ENCODE measurements at regions not wholly inside any gene's neighbourhood (a gene's known extent, or its start where the extent isn't known, plus 50 kb on each side); places are given as distances from the start of the nearest gene placed in this dataset.
"Not testable (repeated sequence)": the region's sequence is repeated elsewhere in the genome, so short reads cannot be mapped to it uniquely, and the experiment has no call there.

DNA sequence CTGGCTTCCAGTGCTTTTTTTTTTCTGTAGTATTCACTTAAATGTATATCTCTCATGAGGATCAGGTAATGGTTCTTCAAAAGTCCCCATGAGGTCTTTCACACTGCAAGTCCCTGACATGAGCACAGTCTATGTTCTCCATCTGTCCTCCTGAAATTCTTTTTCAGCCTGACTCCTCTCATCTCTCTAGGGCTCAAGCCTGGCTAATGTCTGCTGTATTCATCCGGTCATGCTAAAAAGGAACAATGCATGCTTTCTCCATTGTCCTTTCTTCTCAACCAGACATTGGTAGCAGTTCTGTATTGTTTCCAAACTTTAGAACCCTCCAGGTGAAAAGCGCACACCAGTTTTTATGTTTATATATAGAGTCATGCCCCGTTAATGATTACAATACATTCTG lies 368.3 kb upstream of the OLFM3 start:
- DNase-seq, result no peak

- no peak for DNase-seq
Observed at GRCh38 chr1:102336602-102337001, 339.9 kb upstream of the OLFM3 start.

DNA sequence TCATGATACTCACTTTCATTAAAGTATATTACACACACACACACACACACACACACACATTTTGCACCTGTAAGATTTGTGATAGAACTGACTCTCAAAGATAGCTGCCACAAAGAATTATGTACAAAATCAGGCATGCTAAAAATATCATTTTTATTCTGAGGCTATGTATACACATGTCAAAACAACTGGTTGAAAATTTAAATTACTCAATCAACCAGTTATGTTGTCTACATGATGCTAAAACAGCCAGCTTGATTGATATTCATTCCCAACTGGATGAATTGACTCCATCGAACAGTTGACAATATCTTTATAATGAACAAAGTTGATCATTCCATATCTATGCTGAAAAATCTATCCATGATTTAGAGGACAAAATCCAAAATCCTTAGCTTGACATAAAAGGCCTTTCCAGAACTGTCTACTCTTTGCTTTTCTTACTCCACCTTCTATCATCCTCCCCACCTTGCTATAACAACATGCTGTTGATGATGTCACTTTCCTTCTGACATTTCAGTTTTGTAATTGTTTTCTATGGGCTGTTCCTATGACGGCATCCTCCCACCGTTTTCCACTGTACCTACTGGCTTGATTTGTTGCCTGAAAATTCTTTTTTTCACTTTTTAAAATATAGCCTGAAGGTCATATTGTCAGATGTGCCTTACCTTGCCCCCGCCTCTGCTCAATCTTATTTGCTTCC lies 321.5 kb upstream of the OLFM3 start:
- no peak for DNase-seq

GRCh38 chr1:102315096-102315495 lies 318.4 kb upstream of the OLFM3 start:
- no peak for DNase-seq

DNA sequence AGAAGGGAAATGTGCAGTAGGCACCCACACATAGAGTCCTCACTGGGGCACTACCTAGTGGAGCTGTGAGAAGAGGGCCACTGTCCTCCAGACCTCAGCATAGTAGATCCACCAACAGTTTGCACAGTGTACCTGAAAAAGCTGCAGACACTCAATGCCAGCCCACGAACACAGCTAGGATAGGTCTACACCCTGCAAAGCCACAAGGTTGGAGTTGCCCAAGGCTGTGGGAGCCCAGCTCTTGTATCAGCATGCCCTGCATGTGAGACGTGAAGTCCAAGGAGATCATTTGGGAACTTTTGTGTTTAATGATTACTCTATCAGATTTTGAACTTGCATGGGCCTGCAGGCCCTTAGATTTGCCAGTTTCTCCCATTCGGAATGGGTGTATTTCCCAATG lies 299.4 kb upstream of the OLFM3 start:
- DNase-seq, result no peak

DNA sequence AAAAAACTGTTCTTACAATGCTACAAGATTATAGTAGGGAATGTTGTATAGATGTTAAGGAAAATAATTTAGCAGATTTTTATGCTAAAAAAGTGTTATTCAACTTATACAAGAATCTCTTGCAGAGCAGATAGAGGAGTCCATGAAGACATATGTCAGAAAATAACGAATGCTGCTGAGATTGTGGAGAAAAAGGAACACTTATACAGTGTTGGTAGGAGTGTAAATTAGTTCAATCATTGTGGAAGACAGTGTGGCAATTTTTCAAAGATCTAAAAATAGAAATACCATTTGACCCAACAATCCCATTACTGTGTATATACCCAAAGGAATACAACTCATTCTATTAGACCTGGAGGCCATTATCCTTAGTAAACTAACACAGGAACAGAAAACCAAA lies 286.2 kb upstream of the OLFM3 start:
- DNase-seq, result no peak

GRCh38 chr1:102262994-102263393 lies 266.3 kb upstream of the OLFM3 start:
- no peak for DNase-seq

GRCh38 chr1:102252731-102253505 lies 256.2 kb upstream of the OLFM3 start:
- no peak for DNase-seq

GRCh38 chr1:102241431-102242338 lies 245.0 kb upstream of the OLFM3 start:
- no peak for DNase-seq

DNA sequence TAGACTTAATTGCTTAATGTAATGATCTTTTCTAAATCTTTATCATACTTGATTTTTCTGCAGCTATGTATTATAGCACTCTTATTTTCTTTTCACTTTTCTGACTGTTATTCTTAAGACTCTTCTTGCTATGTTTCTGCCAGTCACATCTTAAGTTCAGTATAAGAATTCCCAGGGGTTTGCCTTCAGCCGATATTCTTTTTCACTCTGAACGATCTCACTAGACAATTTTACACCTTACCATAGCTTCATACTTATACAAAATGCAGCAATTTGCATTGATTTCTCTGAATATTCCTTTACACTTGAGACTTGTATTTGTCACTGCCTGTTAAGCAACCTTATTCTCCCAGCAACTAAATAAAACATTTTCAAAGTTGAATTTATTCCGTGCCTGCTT lies 242.5 kb upstream of the OLFM3 start:
- DNase-seq, result no peak

- no peak for DNase-seq
Observed at GRCh38 chr1:102234753-102235359, 238.1 kb upstream of the OLFM3 start.

GRCh38 chr1:102219463-102219862 lies 222.7 kb upstream of the OLFM3 start:
- no peak for DNase-seq

DNA sequence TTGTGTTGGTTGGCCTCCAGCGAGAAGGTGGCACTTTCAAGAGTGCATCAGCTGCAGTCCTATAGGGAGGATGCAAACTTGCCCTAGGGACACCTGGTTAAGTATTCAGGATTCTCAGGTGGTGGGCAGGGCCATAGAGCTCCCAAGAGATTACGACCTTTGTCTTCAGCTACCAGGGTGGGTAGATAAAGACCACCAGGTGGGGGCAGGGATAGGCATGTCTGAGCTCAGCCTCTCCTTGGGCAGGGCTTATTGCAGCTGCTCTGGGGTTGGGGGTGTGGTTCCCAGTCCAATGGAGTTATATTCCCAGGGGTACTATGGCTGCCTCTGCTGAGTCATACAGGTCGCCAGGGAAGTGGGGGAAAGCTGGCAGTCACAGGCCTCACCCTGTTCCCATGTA lies 214.2 kb upstream of the OLFM3 start:
- not testable (repeated sequence) for DNase-seq

DNA sequence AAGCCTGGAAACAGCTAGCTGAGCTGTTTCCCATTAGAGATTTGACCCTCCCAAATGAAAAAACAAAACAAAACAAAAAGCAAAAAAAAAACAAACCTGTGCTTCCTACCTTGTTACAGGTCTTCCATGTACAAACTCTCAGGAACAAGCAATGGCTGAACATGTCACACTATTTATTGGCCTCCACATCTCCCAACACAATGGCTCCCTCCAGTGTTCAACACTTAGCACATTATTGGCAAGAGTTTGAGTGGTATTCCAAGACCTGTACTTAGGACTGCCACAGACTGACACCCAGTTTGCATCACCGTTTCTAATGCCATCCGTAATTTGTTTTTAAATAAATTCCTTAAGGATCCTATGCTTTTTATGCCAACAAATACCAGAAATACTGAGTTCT lies 195.0 kb upstream of the OLFM3 start:
- DNase-seq, result peak; percentile 70

GRCh38 chr1:102190429-102190828 lies 193.7 kb upstream of the OLFM3 start:
- no peak for DNase-seq

DNA sequence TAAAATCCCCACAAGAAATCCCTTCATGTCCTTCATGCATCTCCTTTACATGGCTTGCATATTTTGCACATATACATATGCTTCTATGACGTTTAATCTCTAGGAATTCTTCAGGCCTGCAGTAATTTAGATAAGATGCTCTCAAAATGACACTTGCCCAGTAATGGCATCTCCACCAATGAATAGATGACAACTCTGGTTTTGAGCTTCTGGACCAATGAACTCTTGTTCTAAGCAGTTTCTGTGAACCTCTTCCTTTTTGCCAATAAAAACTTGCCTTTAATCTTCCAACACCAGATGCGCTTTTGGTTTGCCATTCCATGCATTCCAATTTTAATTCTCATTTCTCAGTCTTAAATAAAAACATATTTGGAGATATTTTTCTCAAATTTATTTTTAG lies 189.8 kb upstream of the OLFM3 start:
- DNase-seq, result no peak

- DNase-seq, result no peak
Observed at GRCh38 chr1:102185260-102185659, 188.5 kb upstream of the OLFM3 start.

GRCh38 chr1:102184477-102184876 lies 187.8 kb upstream of the OLFM3 start:
- no peak for DNase-seq

GRCh38 chr1:102183711-102184110 lies 187.0 kb upstream of the OLFM3 start:
- no peak for DNase-seq

- DNase-seq, result no peak
Observed at GRCh38 chr1:102182603-102183260, 186.0 kb upstream of the OLFM3 start.

DNA sequence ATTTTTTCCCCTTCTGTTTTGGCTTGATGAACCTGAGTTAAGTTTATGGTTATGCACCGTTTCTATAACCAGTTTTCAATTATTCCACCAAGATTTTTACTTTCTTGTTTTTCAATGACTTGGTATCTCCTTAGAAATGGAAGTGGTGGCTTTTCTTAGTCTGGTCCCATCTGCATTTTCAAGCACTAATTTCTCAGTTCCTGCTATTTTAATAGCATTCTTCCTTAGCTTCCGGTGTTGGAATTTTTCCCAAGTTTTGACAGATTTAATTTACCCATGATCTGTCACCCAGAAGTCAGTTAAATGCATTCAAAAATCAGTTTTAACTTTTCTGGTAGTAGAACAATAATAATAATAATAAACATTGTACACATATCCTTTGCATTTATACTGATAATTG lies 184.6 kb upstream of the OLFM3 start:
- no peak for DNase-seq

DNA sequence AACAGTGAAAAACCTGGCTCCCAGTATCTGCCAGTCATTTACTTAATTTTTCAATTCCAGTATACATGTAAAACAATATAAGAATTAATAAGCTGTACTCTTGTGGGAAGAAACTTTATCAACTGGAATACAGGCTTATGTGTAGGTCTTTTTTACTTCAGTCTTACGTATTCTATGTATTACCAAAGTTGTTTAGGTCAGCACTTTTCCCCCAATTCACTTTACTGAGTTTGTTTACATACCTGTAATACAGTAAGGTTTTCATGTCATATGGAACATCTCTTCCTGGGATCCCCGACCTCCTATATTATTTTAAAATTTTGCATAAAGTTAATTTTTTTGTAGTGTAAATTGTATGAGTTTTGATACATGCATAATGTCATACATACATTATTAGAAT lies 181.8 kb upstream of the OLFM3 start:
- DNase-seq, result no peak

Data from hematopoietic multipotent progenitor cell treated with erythropoietin and hydrocortisone succinate and interleukin-3 and kit ligand, for 4 days (in vitro differentiated cells).